Superior temporal gyrus (tissue), 1 donor: ENCODE measurements at regions not wholly inside any gene's neighbourhood (a gene's known extent, or its start where the extent isn't known, plus 50 kb on each side); places are given as distances from the start of the nearest gene placed in this dataset.

Experiments used
- DNase-seq: peaks from one replicate; pipeline ENCODE4 v3.0.0-alpha.2; 2016; ENCODE audit errors: extremely low spot score

DNA sequence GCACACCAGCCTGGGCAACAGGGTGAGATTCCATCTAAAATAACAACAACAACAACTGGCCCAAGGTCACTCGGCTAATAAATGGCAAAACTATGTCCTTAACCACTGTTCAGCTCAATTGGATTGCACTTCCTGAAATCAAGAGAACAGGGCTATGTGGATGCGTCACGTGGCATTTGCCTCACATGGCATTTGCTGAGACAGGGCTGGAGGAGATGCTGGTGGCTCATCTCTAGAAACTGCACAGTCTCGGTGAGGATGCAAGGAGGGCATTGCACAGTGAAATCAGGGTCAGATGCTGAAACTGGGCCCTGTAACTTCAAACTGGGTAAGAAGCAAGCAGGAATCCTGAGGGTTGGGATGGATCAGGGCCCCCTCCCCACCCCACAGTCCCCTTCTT is 171.9 kb downstream of the BUD13 start:
- DNase-seq = no peak

DNA sequence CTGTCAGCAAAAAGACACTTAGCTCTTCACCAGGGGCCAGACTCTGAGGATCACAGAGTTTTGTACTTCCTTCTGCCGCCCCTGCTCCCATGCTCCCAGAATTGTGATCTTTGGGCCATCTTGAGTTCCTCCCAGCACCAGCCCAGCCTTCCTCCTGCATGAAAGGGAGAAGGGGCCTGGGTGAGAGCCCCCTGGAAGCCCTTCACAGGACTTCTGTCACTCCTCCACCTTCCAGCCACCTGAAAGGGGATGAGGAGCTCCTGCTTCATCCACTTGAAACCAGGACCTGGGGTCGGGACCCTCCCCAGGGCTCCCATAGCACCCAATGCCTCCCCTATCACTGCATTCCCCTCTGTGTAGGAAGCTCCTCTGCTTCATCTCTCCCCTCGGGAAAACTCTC is 174.2 kb downstream of the BUD13 start:
- no peak for DNase-seq

DNA sequence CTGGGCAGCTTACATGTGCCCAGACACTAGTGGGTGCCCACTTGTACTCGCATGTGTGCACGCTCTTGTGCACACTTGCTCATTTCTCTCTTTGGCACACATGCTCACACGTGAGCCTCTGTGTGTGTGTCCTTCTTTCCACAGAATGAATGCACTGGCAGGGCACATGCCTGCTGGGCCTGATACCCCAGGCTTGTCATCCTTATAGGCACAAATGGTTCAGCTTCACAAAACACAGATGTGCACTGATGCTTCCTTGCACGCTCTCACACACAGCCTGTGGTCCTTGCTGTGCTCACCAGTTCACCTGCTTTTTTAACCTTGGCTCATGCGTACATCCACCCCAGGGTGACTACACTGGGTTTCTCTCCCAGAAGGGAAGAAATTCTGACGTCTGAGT is 174.8 kb downstream of the BUD13 start:
- DNase-seq = no peak

DNA sequence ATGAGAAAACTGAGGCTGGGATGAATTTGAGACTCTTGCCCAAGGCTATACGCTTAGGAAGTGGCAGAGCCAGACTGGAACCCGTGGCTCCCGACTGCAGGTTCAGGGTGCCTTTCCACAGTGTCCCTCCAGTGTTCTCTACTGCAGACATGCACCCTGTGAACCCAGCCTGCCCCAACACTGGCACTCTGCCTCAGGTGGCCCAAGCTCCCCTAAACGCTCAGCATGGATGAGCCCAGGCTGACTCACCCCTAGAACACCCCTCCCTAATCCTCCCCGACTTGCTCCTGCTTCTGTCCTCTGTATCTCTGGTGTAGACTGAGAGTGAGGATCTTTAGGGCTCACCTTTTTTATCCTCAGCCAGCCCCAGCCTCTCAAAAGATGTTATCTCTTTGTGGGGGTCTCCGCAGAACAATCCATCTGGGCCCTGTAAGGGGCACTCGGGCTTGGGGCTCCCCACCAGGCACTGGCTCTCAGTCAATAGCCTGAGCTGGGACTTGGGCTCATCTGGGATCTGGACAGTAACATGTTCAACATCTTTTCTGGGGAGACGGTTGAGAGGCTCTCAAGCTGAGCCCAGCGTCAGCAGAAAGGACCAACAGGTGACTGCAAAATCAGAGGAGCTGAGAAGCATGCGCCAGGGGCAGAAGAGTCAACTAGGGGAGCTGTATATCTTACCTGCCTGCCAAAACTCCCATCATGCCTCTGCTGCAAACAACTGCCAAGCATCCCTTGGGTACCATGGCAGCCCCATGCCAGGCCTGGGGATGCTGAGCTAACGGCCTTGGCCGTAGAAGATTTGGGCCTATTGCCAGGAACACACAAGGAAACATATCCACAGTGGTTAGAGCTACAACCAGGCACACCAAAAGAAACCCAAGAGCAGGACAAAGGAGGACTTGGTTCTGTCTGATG is 176.2 kb downstream of the BUD13 start:
- no peak for DNase-seq

- DNase-seq = no peak
These were observed 177.4 kb downstream of the BUD13 start for GRCh38 chr11:116595305-116595880.

- DNase-seq = no peak
These were observed 181.8 kb downstream of the BUD13 start for GRCh38 chr11:116590844-116591570.

GRCh38 chr11:116589402-116589801 is 183.4 kb downstream of the BUD13 start:
- no peak for DNase-seq

DNA sequence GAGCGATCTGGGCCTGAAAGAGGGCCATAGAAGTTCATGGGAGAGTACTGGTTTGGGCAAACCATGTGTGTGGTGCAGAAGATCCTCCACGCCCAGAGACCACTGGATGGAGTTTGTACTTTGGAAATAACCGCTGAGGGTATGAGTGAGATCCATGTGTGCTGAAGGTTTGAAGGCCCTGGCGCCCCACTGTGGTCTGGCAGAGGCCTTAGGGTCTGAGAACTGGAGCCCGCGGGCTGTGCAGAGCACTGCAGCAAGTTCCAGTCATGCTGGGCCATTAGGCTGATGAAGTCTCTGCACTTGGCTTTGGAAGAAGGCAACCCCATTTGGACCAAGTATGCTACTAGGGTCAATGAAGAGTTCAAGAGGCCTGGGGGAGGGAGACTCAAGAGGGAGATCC is 186.4 kb downstream of the BUD13 start:
- no peak for DNase-seq

DNA sequence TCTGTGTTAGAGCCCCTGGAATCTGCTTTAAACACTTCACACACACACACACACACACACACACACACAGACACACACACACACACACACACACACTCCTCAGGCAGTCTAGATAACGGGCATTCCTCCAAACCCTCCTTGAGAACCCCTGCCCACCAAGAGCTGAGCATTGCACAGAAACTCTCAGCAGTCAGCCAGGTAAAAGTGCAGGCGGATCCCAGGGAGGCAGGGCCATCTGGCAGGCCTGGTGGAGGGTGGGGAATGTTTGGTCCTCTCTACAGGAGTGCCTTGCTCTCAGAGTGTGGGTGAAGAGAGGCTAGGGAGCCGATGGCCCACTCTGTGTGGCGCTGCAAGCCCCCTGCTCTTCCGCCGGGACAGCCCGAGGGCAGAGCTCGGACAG is 190.2 kb downstream of the BUD13 start:
- DNase-seq = no peak

DNA sequence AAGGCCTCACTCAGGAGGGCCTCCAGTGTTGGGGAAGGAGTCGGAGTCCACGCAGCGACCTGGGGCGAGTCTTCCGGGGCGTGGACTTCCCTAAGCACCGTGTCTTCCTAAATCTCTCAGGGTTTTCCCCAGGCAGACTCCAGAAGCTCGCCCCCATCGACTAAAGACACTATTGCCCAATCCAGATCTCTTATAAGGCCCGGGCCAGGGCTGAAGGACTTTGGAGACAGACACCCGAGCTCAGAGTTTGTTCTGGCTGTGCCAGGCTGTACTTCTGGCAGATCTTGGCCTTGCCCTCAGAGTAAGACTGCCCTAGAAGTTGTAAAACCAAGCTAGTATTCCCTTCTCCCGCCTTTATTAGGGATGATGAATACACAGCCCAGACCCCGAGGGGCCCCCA is 191.4 kb downstream of the BUD13 start:
- no peak for DNase-seq

DNA sequence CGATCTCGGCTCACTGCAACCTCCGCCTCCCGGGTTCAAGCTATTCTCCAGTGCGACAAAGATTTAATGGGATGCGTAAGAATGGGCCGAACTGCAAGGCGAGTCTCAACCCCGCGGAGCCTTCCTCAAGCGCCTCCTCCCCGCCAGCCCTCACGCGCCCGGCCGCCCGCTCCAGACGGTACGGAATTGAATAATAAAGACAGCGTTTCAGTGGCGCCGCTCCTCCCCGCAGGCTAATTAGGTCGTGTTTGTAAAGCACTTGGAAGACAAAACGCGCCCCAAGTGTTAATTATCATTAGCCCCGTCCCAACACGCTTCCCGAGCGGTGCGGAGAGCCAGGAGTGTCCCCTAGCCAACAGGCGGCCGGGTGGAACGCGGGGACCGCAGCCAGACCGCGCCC is 192.0 kb downstream of the BUD13 start:
- no peak for DNase-seq

- DNase-seq = no peak
These were observed 192.7 kb downstream of the BUD13 start for GRCh38 chr11:116579857-116580727.

- peak; percentile 25 for DNase-seq
These were observed 193.6 kb downstream of the BUD13 start for GRCh38 chr11:116579031-116579653.

DNA sequence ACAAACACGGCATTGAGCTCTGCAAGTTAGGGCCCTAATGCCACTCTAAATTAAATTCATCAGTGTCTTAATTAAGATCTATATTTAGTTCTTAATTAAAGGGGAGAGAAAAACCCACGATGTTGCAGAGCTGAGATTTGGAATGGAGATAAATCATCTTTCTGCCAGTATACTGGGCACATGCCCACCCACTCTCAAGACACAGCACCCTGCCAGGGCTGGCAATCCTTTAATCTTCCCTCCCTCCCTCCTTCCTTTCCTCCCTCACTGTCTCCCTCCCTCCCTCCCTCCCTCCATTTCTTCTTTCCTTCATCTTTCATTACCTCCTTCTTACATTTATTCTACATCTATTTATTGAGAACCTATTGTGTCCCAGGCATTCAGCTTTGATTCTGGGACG is 194.8 kb downstream of the BUD13 start:
- DNase-seq = no peak

- DNase-seq = no peak
These were observed 195.5 kb downstream of the BUD13 start for GRCh38 chr11:116577273-116577672.

- DNase-seq = no peak
These were observed 196.3 kb downstream of the BUD13 start for GRCh38 chr11:116576526-116576925.

DNA sequence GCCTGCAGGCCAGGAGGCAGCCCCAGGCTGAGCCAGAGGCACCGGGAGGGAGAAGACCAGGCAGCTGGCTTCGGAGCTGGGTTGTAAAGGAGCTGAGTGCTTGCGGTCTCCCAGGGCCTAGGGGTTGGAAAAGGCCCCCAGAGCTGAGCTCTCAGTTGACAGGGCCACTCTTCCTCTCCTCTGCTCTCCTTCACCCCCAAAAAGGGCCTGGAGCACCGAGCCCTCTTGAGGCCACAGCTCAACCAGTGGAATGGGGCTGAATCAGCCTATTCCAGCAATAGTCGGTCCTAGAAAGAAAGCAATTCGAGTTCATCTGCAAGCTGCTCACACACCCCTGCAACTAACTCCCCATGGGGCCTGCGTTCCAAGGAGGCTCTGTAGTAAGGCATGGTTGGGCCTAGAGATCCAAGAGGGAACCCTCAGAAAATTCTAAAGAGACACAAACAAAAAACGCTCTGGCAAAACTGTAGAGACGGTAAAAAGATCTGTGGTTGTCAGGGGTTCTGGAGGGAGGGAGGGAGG is 205.0 kb downstream of the BUD13 start:
- no peak for DNase-seq

- DNase-seq = no peak
These were observed 209.1 kb downstream of the BUD13 start for GRCh38 chr11:116563712-116564047.

DNA sequence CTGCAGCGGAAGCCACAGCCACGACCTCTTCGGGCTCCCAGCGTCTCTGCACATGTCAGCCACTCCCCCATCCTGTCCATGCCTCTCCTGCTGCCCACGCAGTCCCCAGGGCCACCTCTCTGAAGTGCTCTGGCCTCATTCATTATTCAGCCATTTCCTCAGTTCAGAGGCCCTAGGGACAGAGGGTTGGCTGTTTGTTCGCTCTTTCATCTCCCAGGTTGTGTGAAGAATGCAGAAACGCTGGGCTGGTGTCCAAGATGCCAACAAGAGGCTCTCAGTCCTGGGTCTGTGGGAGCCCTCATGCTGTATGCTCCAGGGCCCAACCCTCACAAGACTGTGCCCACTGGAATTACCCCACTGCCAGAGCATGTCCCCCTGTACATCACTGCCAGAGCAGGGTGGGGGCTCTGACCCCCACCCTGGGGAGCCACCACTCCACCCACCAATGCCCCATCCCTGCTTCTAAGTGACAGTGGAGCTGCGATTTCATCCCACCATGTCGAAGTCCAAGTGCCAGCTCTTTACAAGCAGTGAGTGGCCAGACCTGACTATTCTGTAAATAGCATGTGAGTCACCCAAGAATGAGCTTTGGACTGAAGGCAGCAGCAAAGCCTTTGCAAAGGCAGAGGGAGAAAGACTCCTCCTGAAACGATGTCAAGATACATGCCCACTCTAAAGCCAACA is 209.6 kb downstream of the BUD13 start:
- peak; percentile 52 for DNase-seq

- DNase-seq = no peak
These were observed 212.2 kb downstream of the BUD13 start for GRCh38 chr11:116560589-116560988.
